ENCODE measurements at regions not wholly inside any gene's neighbourhood (a gene's known extent, or its start where the extent isn't known, plus 50 kb on each side); places are given as distances from the start of the nearest gene placed in this dataset.

- Histone ChIP-seq H3K27me3 (ENCODE audit: low read depth, low read length) (no peaks in the 10 kb centered on the region), H2AFZ (ENCODE audit: low read depth, low read length) (no peak overlapping the region), H3K36me3 (replicated peaks; ENCODE audit: low read depth, low read length) (peaks cover 5% of the 10 kb centered on the region), H3K4me3 (ENCODE audit: low read length) (no peak overlapping the region), H4K20me1 (ENCODE audit: insufficient read depth, low read length) (no peaks in the 10 kb centered on the region), H3K4me1 (ENCODE audit: low read length) (peaks cover 11% of the 10 kb centered on the region), H3K79me2 (ENCODE audit: low read length) (no peaks in the 10 kb centered on the region), H3K9ac (ENCODE audit: low read length) (no peak overlapping the region), H3K4me2 (ENCODE audit: low read length) (no peak overlapping the region), H3K27ac (ENCODE audit: low read length) (no peak overlapping the region), H3K9me3 (ENCODE audit: insufficient read depth, low read length) (no peaks in the 10 kb centered on the region; the same call in 1 of the 2 replicates)
- TF ChIP-seq EZH2phosphoT487 (IDR thresholded peaks at IDR 0.05; ENCODE audit: low read depth) (no peak), CTCF (IDR thresholded peaks at IDR 0.05; ENCODE audit: low read depth, low read length) (no peak)
Measured at GRCh38 chr4:129804461-129804981, 708.6 kb downstream of the C4orf33 start.

- no peaks in the 10 kb centered on the region; the same call in 1 of the 2 replicates for H3K9me3 ChIP-seq (ENCODE audit: insufficient read depth, low read length)
- no peak overlapping the region for H3K27ac ChIP-seq (ENCODE audit: low read length)
- TF ChIP-seq CTCF (IDR thresholded peaks at IDR 0.05; ENCODE audit: low read depth, low read length) (no peak), EZH2phosphoT487 (IDR thresholded peaks at IDR 0.05; ENCODE audit: low read depth) (no peak)
- no peaks in the 10 kb centered on the region for H3K27me3 ChIP-seq (ENCODE audit: low read depth, low read length)
- no peak overlapping the region for H2AFZ ChIP-seq (ENCODE audit: low read depth, low read length)
- H3K4me2 ChIP-seq (ENCODE audit: low read length) = no peak overlapping the region
- no peak overlapping the region for H3K4me3 ChIP-seq (ENCODE audit: low read length)
- H4K20me1 ChIP-seq (ENCODE audit: insufficient read depth, low read length) = no peaks in the 10 kb centered on the region
- H3K79me2 ChIP-seq (ENCODE audit: low read length) = no peaks in the 10 kb centered on the region
- peaks cover 7% of the 10 kb centered on the region for H3K36me3 ChIP-seq (replicated peaks; ENCODE audit: low read depth, low read length)
- H3K4me1 ChIP-seq (ENCODE audit: low read length) = peaks cover 11% of the 10 kb centered on the region
- no peak overlapping the region for H3K9ac ChIP-seq (ENCODE audit: low read length)
Measured at GRCh38 chr4:129806986-129807385, 711.0 kb downstream of the C4orf33 start.

- Histone ChIP-seq H3K27me3 (ENCODE audit: low read depth, low read length) (no peaks in the 10 kb centered on the region), H3K4me2 (ENCODE audit: low read length) (peak overlapping the region; percentile 38; the same call in 1 of the 2 replicates), H3K79me2 (ENCODE audit: low read length) (no peaks in the 10 kb centered on the region), H4K20me1 (ENCODE audit: insufficient read depth, low read length) (no peaks in the 10 kb centered on the region), H3K4me1 (ENCODE audit: low read length) (peaks cover 11% of the 10 kb centered on the region), H3K4me3 (ENCODE audit: low read length) (no peak overlapping the region), H3K9me3 (ENCODE audit: insufficient read depth, low read length) (no peaks in the 10 kb centered on the region; the same call in 1 of the 2 replicates), H3K27ac (ENCODE audit: low read length) (no peak overlapping the region), H3K9ac (ENCODE audit: low read length) (no peak overlapping the region), H3K36me3 (replicated peaks; ENCODE audit: low read depth, low read length) (peaks cover 7% of the 10 kb centered on the region), H2AFZ (ENCODE audit: low read depth, low read length) (peak overlapping the region; percentile 71; the same call in 1 of the 2 replicates)
- TF ChIP-seq EZH2phosphoT487 (IDR thresholded peaks at IDR 0.05; ENCODE audit: low read depth) = no peak
- TF ChIP-seq CTCF (IDR thresholded peaks at IDR 0.05; ENCODE audit: low read depth, low read length) = no peak
Measured at GRCh38 chr4:129808242-129808641, 712.3 kb downstream of the C4orf33 start.

GRCh38 chr4:129821073-129821472 is 725.1 kb downstream of the C4orf33 start:
- Histone ChIP-seq H4K20me1 (ENCODE audit: insufficient read depth, low read length) (no peaks in the 10 kb centered on the region), H3K79me2 (ENCODE audit: low read length) (no peaks in the 10 kb centered on the region), H3K27me3 (ENCODE audit: low read depth, low read length) (no peaks in the 10 kb centered on the region), H3K9me3 (ENCODE audit: insufficient read depth, low read length) (no peaks in the 10 kb centered on the region), H3K4me1 (ENCODE audit: low read length) (peaks cover 3% of the 10 kb centered on the region), H3K27ac (ENCODE audit: low read length) (no peak overlapping the region), H3K36me3 (replicated peaks; ENCODE audit: low read depth, low read length) (no peaks in the 10 kb centered on the region), H3K4me2 (ENCODE audit: low read length) (no peak overlapping the region), H2AFZ (ENCODE audit: low read depth, low read length) (no peak overlapping the region), H3K4me3 (ENCODE audit: low read length) (no peak overlapping the region), H3K9ac (ENCODE audit: low read length) (no peak overlapping the region)
- TF ChIP-seq EZH2phosphoT487 (IDR thresholded peaks at IDR 0.05; ENCODE audit: low read depth) (no peak), CTCF (IDR thresholded peaks at IDR 0.05; ENCODE audit: low read depth, low read length) (no peak)

Measured in OCI-LY3 (cell line).